HEK293 (cell line): ENCODE measurements at regions not wholly inside any gene's neighbourhood (a gene's known extent, or its start where the extent isn't known, plus 50 kb on each side); places are given as distances from the start of the nearest gene placed in this dataset.

Source experiments
- GLI2 ChIP-seq: fragments of 450-650 bp; formaldehyde crosslinking; IDR thresholded peaks from 2 replicates; pipeline ENCODE4; 2017; ENCODE audit warnings: missing biosample characterization, missing genetic modification characterization, low read depth, borderline replicate concordance
- IKZF3 ChIP-seq: fragments of 450-650 bp; IDR thresholded peaks from 2 replicates; pipeline ENCODE4 v1.5.0; 2018; ENCODE audit warnings: missing biosample characterization, mild to moderate bottlenecking, missing genetic modification characterization, moderate library complexity
- KLF1 ChIP-seq: fragments of 450-650 bp; formaldehyde crosslinking; IDR thresholded peaks from 2 replicates; pipeline ENCODE4 v1.5.1; 2016; ENCODE audit warnings: missing biosample characterization, missing genetic modification characterization
- KLF7 ChIP-seq: fragments of 450-650 bp; formaldehyde crosslinking; IDR thresholded peaks from 2 replicates; pipeline ENCODE4 v1.5.1; 2016; ENCODE audit warnings: missing biosample characterization, missing genetic modification characterization, borderline replicate concordance
- MEIS1 ChIP-seq: sonication (generic); formaldehyde crosslinking; IDR thresholded peaks from 2 replicates; pipeline ENCODE4 v1.8.1; 2022; ENCODE audit warnings: missing genetic modification reagents, mild to moderate bottlenecking, borderline replicate concordance
- MZF1 ChIP-seq: fragments of 450-650 bp; formaldehyde crosslinking; IDR thresholded peaks from 2 replicates; pipeline ENCODE4 v1.5.1; 2017; ENCODE audit warnings: missing biosample characterization, missing genetic modification characterization, borderline replicate concordance
- SP7 ChIP-seq: fragments of 450-650 bp; formaldehyde crosslinking; IDR thresholded peaks from 2 replicates; pipeline ENCODE4 v1.5.1; 2016; ENCODE audit warnings: missing biosample characterization, missing genetic modification characterization
- WT1 ChIP-seq: fragments of 450-650 bp; formaldehyde crosslinking; IDR thresholded peaks from 2 replicates; pipeline ENCODE4 v1.5.1; 2016; ENCODE audit warnings: missing biosample characterization, missing genetic modification characterization
- YY2 ChIP-seq: fragments of 450-650 bp; formaldehyde crosslinking; IDR thresholded peaks from 2 replicates; pipeline ENCODE4 v1.5.1; 2016; ENCODE audit warnings: missing biosample characterization, missing genetic modification characterization
- ZFHX2 ChIP-seq: fragments of 450-650 bp; formaldehyde crosslinking; conservative IDR thresholded peaks from 2 replicates; pipeline ENCODE4 v1.5.1; 2016; ENCODE audit warnings: missing biosample characterization, missing genetic modification characterization
- ZNF112 ChIP-seq: fragments of 450-650 bp; formaldehyde crosslinking; IDR thresholded peaks from 2 replicates; pipeline ENCODE4 v1.5.0; 2017; ENCODE audit warnings: missing biosample characterization, missing genetic modification characterization
- ZNF214 ChIP-seq: fragments of 450-650 bp; formaldehyde crosslinking; IDR thresholded peaks from 2 replicates; pipeline ENCODE4 v1.5.1; 2017; ENCODE audit warnings: missing biosample characterization, mild to moderate bottlenecking, missing genetic modification characterization, borderline replicate concordance
- ZNF221 ChIP-seq: fragments of 450-650 bp; formaldehyde crosslinking; IDR thresholded peaks from 2 replicates; pipeline ENCODE4 v1.5.1; 2017; ENCODE audit warnings: missing biosample characterization, missing genetic modification characterization, borderline replicate concordance
- ZNF324 ChIP-seq: fragments of 450-650 bp; formaldehyde crosslinking; IDR thresholded peaks from 2 replicates; pipeline ENCODE4 v1.5.1; 2016; ENCODE audit warnings: missing biosample characterization, missing genetic modification characterization
- ZNF398 ChIP-seq: fragments of 450-650 bp; formaldehyde crosslinking; IDR thresholded peaks from 2 replicates; pipeline ENCODE4 v1.5.1; 2017; ENCODE audit warnings: missing biosample characterization, missing genetic modification characterization
- ZNF501 ChIP-seq: fragments of 450-650 bp; formaldehyde crosslinking; IDR thresholded peaks from 2 replicates; pipeline ENCODE4 v1.5.1; 2016; ENCODE audit warnings: missing biosample characterization, missing genetic modification characterization
- ZNF513 ChIP-seq: fragments of 450-650 bp; IDR thresholded peaks from 2 replicates; pipeline ENCODE4 v1.5.1; 2018; ENCODE audit warnings: missing biosample characterization, missing genetic modification characterization
- ZNF544 ChIP-seq: fragments of 450-650 bp; formaldehyde crosslinking; IDR thresholded peaks from 2 replicates; pipeline ENCODE4 v1.5.0; 2017; ENCODE audit warnings: missing biosample characterization, missing genetic modification characterization
- ZNF555 ChIP-seq: fragments of 450-650 bp; formaldehyde crosslinking; conservative IDR thresholded peaks from 2 replicates; pipeline ENCODE4 v1.5.1; 2017; ENCODE audit warnings: missing biosample characterization, mild to moderate bottlenecking, missing genetic modification characterization, inconsistent platforms
- ZNF610 ChIP-seq: fragments of 450-650 bp; formaldehyde crosslinking; IDR thresholded peaks from 2 replicates; pipeline ENCODE4 v1.5.1; 2016; ENCODE audit warnings: missing biosample characterization, missing genetic modification characterization, borderline replicate concordance
- ZNF623 ChIP-seq: fragments of 450-650 bp; formaldehyde crosslinking; IDR thresholded peaks from 2 replicates; pipeline ENCODE4 v1.5.1; 2016; ENCODE audit warnings: missing biosample characterization, missing genetic modification characterization
- ZNF629 ChIP-seq: fragments of 450-650 bp; formaldehyde crosslinking; IDR thresholded peaks from 2 replicates; pipeline ENCODE4 v1.5.1; 2017; ENCODE audit warnings: missing biosample characterization, missing genetic modification characterization
- ZNF660 ChIP-seq: fragments of 450-650 bp; IDR thresholded peaks from 2 replicates; pipeline ENCODE4 v1.5.1; 2018; ENCODE audit warnings: missing biosample characterization, mild to moderate bottlenecking, missing genetic modification characterization
- ZNF747 ChIP-seq: fragments of 450-650 bp; formaldehyde crosslinking; IDR thresholded peaks from 2 replicates; pipeline ENCODE4 v1.5.1; 2016; ENCODE audit warnings: missing biosample characterization, missing genetic modification characterization
- ZNF776 ChIP-seq: fragments of 450-650 bp; formaldehyde crosslinking; IDR thresholded peaks from 2 replicates; pipeline ENCODE4 v1.5.0; 2017; ENCODE audit warnings: missing biosample characterization, missing genetic modification characterization, borderline replicate concordance
- ZSCAN30 ChIP-seq: fragments of 450-650 bp; IDR thresholded peaks from 2 replicates; pipeline ENCODE4 v1.5.1; 2018; ENCODE audit warnings: missing biosample characterization, mild to moderate bottlenecking, missing genetic modification characterization, moderate library complexity
- ZSCAN5A ChIP-seq: fragments of 450-650 bp; formaldehyde crosslinking; IDR thresholded peaks from 2 replicates; pipeline ENCODE4 v1.5.1; 2016; ENCODE audit warnings: missing biosample characterization, missing genetic modification characterization
- TF ChIP-seq, protein P1 (sequence below): fragments of 450-650 bp; formaldehyde crosslinking; IDR thresholded peaks from 2 replicates; pipeline ENCODE4 v1.5.1; 2016; ENCODE audit warnings: missing biosample characterization, missing genetic modification characterization
- TF ChIP-seq, protein P2 (sequence below): fragments of 450-650 bp; formaldehyde crosslinking; IDR thresholded peaks from 2 replicates; pipeline ENCODE4 v1.5.1; 2017; ENCODE audit warnings: missing biosample characterization, missing genetic modification characterization
- TF ChIP-seq, protein P3 (sequence below): fragments of 450-650 bp; formaldehyde crosslinking; IDR thresholded peaks from 2 replicates; pipeline ENCODE4 v1.5.1; 2016; ENCODE audit warnings: missing biosample characterization, missing genetic modification characterization

GRCh38 chr4:26145212-26145611 lies 175.6 kb upstream of the RBPJ start (continued):
- peak; percentile 29; the same call in 1 of the 2 replicates for TF ChIP-seq ZFHX2 (tag by site-specific recombination)
- no peak for TF ChIP-seq ZNF555 (tag by site-specific recombination)
- no peak for TF ChIP-seq ZNF398
- TF ChIP-seq ZNF629 (tag by site-specific recombination): 0 out of 2 replicates have a peak, but pooled peaks have one; percentile 20
- TF ChIP-seq ZNF513: no peak
- no peak for TF ChIP-seq SP7
- no peak for TF ChIP-seq MEIS1 (CRISPR knock-in tag)
- TF ChIP-seq ZNF112 (tag by site-specific recombination): no peak
- peak; percentile 20; the same call in 1 of the 2 replicates for TF ChIP-seq IKZF3 (tag by site-specific recombination)
- TF ChIP-seq ZNF501 (tag by site-specific recombination): no peak
- TF ChIP-seq WT1 (tag by site-specific recombination): peak; percentile 90
- TF ChIP-seq ZNF221 (tag by site-specific recombination): no peak
- no peak for TF ChIP-seq ZSCAN30
- TF ChIP-seq ZNF623: no peak
- TF ChIP-seq ZSCAN5A (tag by site-specific recombination): no peak
- TF ChIP-seq, protein P1, sequence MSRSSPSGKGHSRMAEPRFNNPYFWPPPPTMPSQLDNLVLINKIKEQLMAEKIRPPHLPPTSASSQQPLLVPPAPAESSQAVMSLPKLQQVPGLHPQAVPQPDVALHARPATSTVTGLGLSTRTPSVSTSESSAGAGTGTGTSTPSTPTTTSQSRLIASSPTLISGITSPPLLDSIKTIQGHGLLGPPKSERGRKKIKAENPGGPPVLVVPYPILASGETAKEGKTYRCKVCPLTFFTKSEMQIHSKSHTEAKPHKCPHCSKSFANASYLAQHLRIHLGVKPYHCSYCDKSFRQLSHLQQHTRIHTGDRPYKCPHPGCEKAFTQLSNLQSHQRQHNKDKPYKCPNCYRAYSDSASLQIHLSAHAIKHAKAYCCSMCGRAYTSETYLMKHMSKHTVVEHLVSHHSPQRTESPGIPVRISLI (tag by site-specific recombination): no peak
- TF ChIP-seq ZNF660: no peak
- TF ChIP-seq KLF7 (tag by site-specific recombination): no peak; the same call in 1 of the 2 replicates
- TF ChIP-seq, protein P2, sequence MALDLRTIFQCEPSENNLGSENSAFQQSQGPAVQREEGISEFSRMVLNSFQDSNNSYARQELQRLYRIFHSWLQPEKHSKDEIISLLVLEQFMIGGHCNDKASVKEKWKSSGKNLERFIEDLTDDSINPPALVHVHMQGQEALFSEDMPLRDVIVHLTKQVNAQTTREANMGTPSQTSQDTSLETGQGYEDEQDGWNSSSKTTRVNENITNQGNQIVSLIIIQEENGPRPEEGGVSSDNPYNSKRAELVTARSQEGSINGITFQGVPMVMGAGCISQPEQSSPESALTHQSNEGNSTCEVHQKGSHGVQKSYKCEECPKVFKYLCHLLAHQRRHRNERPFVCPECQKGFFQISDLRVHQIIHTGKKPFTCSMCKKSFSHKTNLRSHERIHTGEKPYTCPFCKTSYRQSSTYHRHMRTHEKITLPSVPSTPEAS: no peak
- TF ChIP-seq MZF1: peak; percentile 56; the same call in 1 of the 2 replicates
- no peak for TF ChIP-seq ZNF610 (tag by site-specific recombination)
- no peak for TF ChIP-seq ZNF747 (tag by site-specific recombination)
- no peak for TF ChIP-seq ZNF214 (tag by site-specific recombination)
- no peak for TF ChIP-seq ZNF544 (tag by site-specific recombination)
- no peak for TF ChIP-seq YY2 (tag by site-specific recombination)
- TF ChIP-seq, protein P3, sequence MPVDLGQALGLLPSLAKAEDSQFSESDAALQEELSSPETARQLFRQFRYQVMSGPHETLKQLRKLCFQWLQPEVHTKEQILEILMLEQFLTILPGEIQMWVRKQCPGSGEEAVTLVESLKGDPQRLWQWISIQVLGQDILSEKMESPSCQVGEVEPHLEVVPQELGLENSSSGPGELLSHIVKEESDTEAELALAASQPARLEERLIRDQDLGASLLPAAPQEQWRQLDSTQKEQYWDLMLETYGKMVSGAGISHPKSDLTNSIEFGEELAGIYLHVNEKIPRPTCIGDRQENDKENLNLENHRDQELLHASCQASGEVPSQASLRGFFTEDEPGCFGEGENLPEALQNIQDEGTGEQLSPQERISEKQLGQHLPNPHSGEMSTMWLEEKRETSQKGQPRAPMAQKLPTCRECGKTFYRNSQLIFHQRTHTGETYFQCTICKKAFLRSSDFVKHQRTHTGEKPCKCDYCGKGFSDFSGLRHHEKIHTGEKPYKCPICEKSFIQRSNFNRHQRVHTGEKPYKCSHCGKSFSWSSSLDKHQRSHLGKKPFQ: no peak
- no peak for TF ChIP-seq ZNF776 (tag by site-specific recombination)
- TF ChIP-seq KLF1 (tag by site-specific recombination): peak; percentile 91
- 0 out of 2 replicates have a peak, but pooled peaks have one; percentile 13 for TF ChIP-seq GLI2 (tag by site-specific recombination)
- TF ChIP-seq ZNF324 (tag by site-specific recombination): no peak
